Fibroblast of peridontal ligament (primary cell): ENCODE measurements at regions not wholly inside any gene's neighbourhood (a gene's known extent, or its start where the extent isn't known, plus 50 kb on each side); places are given as distances from the start of the nearest gene placed in this dataset.
"Not testable (repeated sequence)": the region's sequence is repeated elsewhere in the genome, so short reads cannot be mapped to it uniquely, and the experiment has no call there.

Experiments used
- DNase-seq: peaks from one replicate; pipeline ENCODE4 v3.0.0-alpha.2; 2010; ENCODE audit errors: extremely low read depth

- no peak for DNase-seq
These were observed 120.0 kb upstream of the EGFR start for GRCh38 chr7:54898659-54899340.

- no peak for DNase-seq
These were observed 117.0 kb upstream of the EGFR start for GRCh38 chr7:54901840-54902239.

GRCh38 chr7:54904130-54904529 is 114.7 kb upstream of the EGFR start:
- peak; percentile 99 for DNase-seq

GRCh38 chr7:54904986-54905385 is 113.8 kb upstream of the EGFR start:
- peak; percentile 39 for DNase-seq

GRCh38 chr7:54906963-54907362 is 111.9 kb upstream of the EGFR start:
- DNase-seq: peak; percentile 43

- no peak for DNase-seq
These were observed 110.8 kb upstream of the EGFR start for GRCh38 chr7:54907981-54908380.

GRCh38 chr7:54908760-54909438 is 109.9 kb upstream of the EGFR start:
- DNase-seq: no peak

- DNase-seq: no peak
These were observed 102.8 kb upstream of the EGFR start for GRCh38 chr7:54915870-54916598.

- DNase-seq: no peak
These were observed 101.0 kb upstream of the EGFR start for GRCh38 chr7:54917613-54918391.

GRCh38 chr7:54921116-54921515 is 97.7 kb upstream of the EGFR start:
- DNase-seq: peak; percentile 48

GRCh38 chr7:54931532-54931931 is 87.3 kb upstream of the EGFR start:
- no peak for DNase-seq

- peak; percentile 54 for DNase-seq
These were observed 85.8 kb upstream of the EGFR start for GRCh38 chr7:54932818-54933543.

GRCh38 chr7:54933643-54934042 is 85.2 kb upstream of the EGFR start:
- no peak for DNase-seq

- no peak for DNase-seq
These were observed 78.1 kb upstream of the EGFR start for GRCh38 chr7:54940748-54941147.

- peak; percentile 69 for DNase-seq
These were observed 74.6 kb upstream of the EGFR start for GRCh38 chr7:54944179-54944578.

- DNase-seq: no peak
These were observed 72.5 kb upstream of the EGFR start for GRCh38 chr7:54946271-54946670.

- DNase-seq: no peak
These were observed 72.1 kb upstream of the EGFR start for GRCh38 chr7:54946764-54947163.

- no peak for DNase-seq
These were observed 71.6 kb upstream of the EGFR start for GRCh38 chr7:54947266-54947665.

GRCh38 chr7:54949514-54949913 is 69.3 kb upstream of the EGFR start:
- not testable (repeated sequence) for DNase-seq

GRCh38 chr7:54955296-54955695 is 63.5 kb upstream of the EGFR start:
- DNase-seq: no peak

- DNase-seq: no peak
These were observed 63.0 kb upstream of the EGFR start for GRCh38 chr7:54955696-54956420.
